HepG2 (cell line): ENCODE measurements at regions not wholly inside any gene's neighbourhood (a gene's known extent, or its start where the extent isn't known, plus 50 kb on each side); places are given as distances from the start of the nearest gene placed in this dataset.

Experiments
- ATAC-seq: fragments of 200-7000 bp; cut with Tn5 transposase; 3 replicates; pipeline ENCODE4 v1.9.1; 2020; ENCODE audit warnings: mild to moderate bottlenecking, moderate library complexity
- BruUV-seq: library from RNA; stranded (reverse); fragments of 400-500 nt; replicated peaks from 2 replicates; lab custom pipeline; 2021; lab: Mats Ljungman, UMichigan
- CTCF ChIA-PET: fragments of 300-600 bp; formaldehyde crosslinking; extraction: SDS; loops from one replicate; lab custom pipeline; 2021; ENCODE audit warnings: low total read pairs, inconsistent platforms, low intra/inter-chr PET ratio; lab: Yijun Ruan, JAX
- POLR2A ChIA-PET: fragments of 350-600 bp; sonication (Branson Sonifier 250); formaldehyde crosslinking; loops from one replicate; lab custom pipeline; 2020; ENCODE audit warnings: antibody characterized with exemption, inconsistent platforms; lab: Yijun Ruan, JAX
- DNase-seq: peaks from one replicate; pipeline ENCODE4 v3.0.0-alpha.2; 2015; ENCODE audit warnings: low spot score
- FAIRE-seq: peaks from 3 replicates; lab custom pipeline; 2011; peaks lifted over from hg19 to GRCh38; lab: Jason Lieb, UNC
- H2AFZ ChIP-seq: one replicate; pipeline ENCODE4 v1.6.1; 2011; ENCODE audit warnings: low read length, inconsistent platforms
- H3K27ac ChIP-seq: fragments of 300-600 bp; 3 replicates; pipeline ENCODE4 v1.8.0; 2011; ENCODE audit warnings: mixed run types, mild to moderate bottlenecking, mixed read lengths, low read length, inconsistent platforms; ENCODE audit not compliant: insufficient read depth; ENCODE audit errors: extremely low read length
- H3K27me3 ChIP-seq, 2 experiments: fragments of 200-600 bp in 1 of 2; 2 replicates in 1 of 2; 3 replicates in 1 of 2; pipeline versions ENCODE4 v1.6.0 to v1.8.0; 2011; ENCODE audit warnings: low read length in 2 of 2, mild to moderate bottlenecking in 2 of 2, moderate library complexity in 2 of 2, inconsistent platforms in 1 of 2; ENCODE audit not compliant: insufficient read depth in 2 of 2, control insufficient read depth in 1 of 2
- H3K36me3 ChIP-seq, 2 experiments: fragments of 200-600 bp in 1 of 2; replicated peaks in 1 of 2; 2 replicates in 1 of 2; 3 replicates in 1 of 2; pipeline versions ENCODE4 v1.5.1 to v1.8.0; 2011; ENCODE audit warnings: low read length in 2 of 2, inconsistent platforms in 1 of 2; ENCODE audit not compliant: insufficient read depth in 2 of 2, control insufficient read depth in 1 of 2
- H3K4me1 ChIP-seq: 2 replicates; pipeline ENCODE4 v1.5.1; 2012; ENCODE audit warnings: low read length, inconsistent platforms; ENCODE audit not compliant: insufficient read depth
- H3K4me2 ChIP-seq: 2 replicates; pipeline ENCODE4 v1.6.0; 2011; ENCODE audit warnings: low read depth, low read length, inconsistent platforms
- H3K4me3 ChIP-seq, 3 experiments: fragments of 200-600 bp in 1 of 3; sonication (generic), shearing (Covaris generic) in 1 of 3; replicated peaks in 1 of 3; 2 replicates each; pipeline ENCODE4 v1.5.1; 2011 to 2016; ENCODE audit warnings: low read length in 3 of 3, inconsistent platforms in 2 of 3, low read depth in 2 of 3, mild to moderate bottlenecking in 2 of 3, control low read depth in 1 of 3, mixed read lengths in 1 of 3; ENCODE audit not compliant: insufficient read depth in 1 of 3
- H3K79me2 ChIP-seq: one replicate; pipeline ENCODE4 v1.6.1; 2011; ENCODE audit warnings: low read length, inconsistent platforms; ENCODE audit not compliant: insufficient read depth
- H3K9ac ChIP-seq: 2 replicates; pipeline ENCODE4 v1.6.0; 2011; ENCODE audit warnings: mild to moderate bottlenecking, low read depth, low read length, inconsistent platforms; ENCODE audit not compliant: insufficient read depth
- H3K9me3 ChIP-seq: 2 replicates; pipeline ENCODE4 v1.5.1; 2012; ENCODE audit warnings: mild to moderate bottlenecking, low read length
- H4K20me1 ChIP-seq: 2 replicates; pipeline ENCODE4 v1.6.0; 2011; ENCODE audit warnings: inconsistent platforms, mild to moderate bottlenecking, low read length, moderate library complexity; ENCODE audit not compliant: insufficient read depth
- HIVEP1 ChIP-seq: sonication (generic); formaldehyde crosslinking; IDR thresholded peaks from 2 replicates; pipeline ENCODE4 v1.4.0; 2020; ENCODE audit warnings: mild to moderate bottlenecking, missing genetic modification reagents
- IRF2 ChIP-seq: IDR thresholded peaks from 2 replicates; pipeline ENCODE4 v1.6.1; 2018; ENCODE audit warnings: missing genetic modification reagents, missing compliant biosample characterization
- KLF11 ChIP-seq: IDR thresholded peaks from 2 replicates; pipeline ENCODE4 v1.6.1; 2016; ENCODE audit warnings: missing compliant biosample characterization
- KLF9 ChIP-seq: IDR thresholded peaks from 2 replicates; pipeline ENCODE4 v1.6.1; 2016; ENCODE audit warnings: low read depth
- NFE2 ChIP-seq: sonication (generic); formaldehyde crosslinking; IDR thresholded peaks from 2 replicates; pipeline ENCODE4 v1.4.0; 2020; ENCODE audit warnings: missing genetic modification reagents
- TOE1 ChIP-seq: sonication (generic); formaldehyde crosslinking; IDR thresholded peaks from 2 replicates; pipeline ENCODE4 v1.4.0; 2020; ENCODE audit warnings: mild to moderate bottlenecking, missing genetic modification reagents
- ZBTB8A ChIP-seq: sonication (generic); formaldehyde crosslinking; IDR thresholded peaks from 2 replicates; pipeline ENCODE4 v1.4.0; 2020; ENCODE audit warnings: mild to moderate bottlenecking, low read depth, missing genetic modification reagents, borderline replicate concordance
- ZNF468 ChIP-seq: sonication (generic); formaldehyde crosslinking; IDR thresholded peaks from 2 replicates; pipeline ENCODE4 v1.8.0; 2022; ENCODE audit warnings: mild to moderate bottlenecking, moderate library complexity, missing genetic modification reagents
- ZNF773 ChIP-seq: sonication (generic); formaldehyde crosslinking; IDR thresholded peaks from 2 replicates; pipeline ENCODE4 v1.4.0; 2020; ENCODE audit warnings: missing genetic modification reagents, borderline replicate concordance
- ZUFSP ChIP-seq: sonication (generic); formaldehyde crosslinking; IDR thresholded peaks from 2 replicates; pipeline ENCODE4 v1.9.0; 2021; ENCODE audit warnings: missing genetic modification reagents, mild to moderate bottlenecking, borderline replicate concordance
- WGBS: methylation state at CpG from one replicate; pipeline ENCODE4 v1.1.6; 2017; ENCODE audit warnings: low lambda C conversion rate; 5-methylcytosine and 5-hydroxymethylcytosine counted together
- in situ Hi-C: cut with HindIII; loops from 2 replicates; pipeline ENCODE4 v1.10.0; 2017; ENCODE audit warnings: low pct_unique_long_range_greater_than_20kb; ENCODE audit not compliant: extremely low pct_ligation_motif_present
- intact Hi-C: fragments of 100-400 bp; cut with micrococcal nuclease; formaldehyde crosslinking; loops from one replicate; pipeline ENCODE4 v1.10.0; 2022; ENCODE audit not compliant: unreplicated experiment

GRCh38 chr2:198767694-198768093, 690.0 kb downstream of the SATB2 start:
- POLR2A ChIA-PET, result no interaction called here
- WGBS, result 5% methylated on average over 5 of the region's 5 CpGs

GRCh38 chr2:198763793-198764192, 693.9 kb downstream of the SATB2 start:
- DNase-seq (no peak), FAIRE-seq (no peak), ATAC-seq (no peak)
- Histone ChIP-seq H4K20me1 (no peaks in the 10 kb centered on the region), H3K27ac (no peak overlapping the region), H2AFZ (no peak overlapping the region), H3K4me1 (no peaks in the 10 kb centered on the region), H3K4me2 (no peak overlapping the region), H3K79me2 (no peaks in the 10 kb centered on the region), H3K9me3 (no peaks in the 10 kb centered on the region), H3K9ac (no peak overlapping the region), H3K4me3 (no peak overlapping the region), H3K27me3 (no peaks in the 10 kb centered on the region), H3K36me3 (no peaks in the 10 kb centered on the region)
- POLR2A ChIA-PET, result no interaction called here
- CTCF ChIA-PET, result no interaction called here
- in situ Hi-C loops, result no loop called here
- intact Hi-C loops, result no loop called here
- BruUV-seq, result no TSS peak
- TF ChIP-seq KLF9 (CRISPR knock-in tag), result no peak
- no peak for TF ChIP-seq KLF11 (CRISPR knock-in tag)
- no peak for TF ChIP-seq ZNF468 (CRISPR knock-in tag)
- TF ChIP-seq ZUFSP (CRISPR knock-in tag), result no peak
- TF ChIP-seq ZBTB8A (CRISPR knock-in tag), result no peak
- WGBS, result 2% methylated on average over 1 of the region's 1 CpG

More at GRCh38 chr2:198767694-198768093, 690.0 kb downstream of the SATB2 start:
- H3K9ac ChIP-seq, result no peak overlapping the region
- TF ChIP-seq IRF2 (CRISPR knock-in tag), result no peak
- no peak for TF ChIP-seq TOE1 (CRISPR knock-in tag)
- TF ChIP-seq NFE2 (CRISPR knock-in tag), result no peak
- TF ChIP-seq HIVEP1 (CRISPR knock-in tag), result no peak
- TF ChIP-seq ZNF773 (CRISPR knock-in tag), result no peak
- TF ChIP-seq, all 625 proteins: peak for 0
- Histone ChIP-seq H3K36me3 (no peaks in the 10 kb centered on the region), H4K20me1 (no peaks in the 10 kb centered on the region), H3K27me3 (no peaks in the 10 kb centered on the region), H3K4me1 (no peaks in the 10 kb centered on the region), H3K9me3 (no peaks in the 10 kb centered on the region), H2AFZ (no peak overlapping the region), H3K4me2 (no peak overlapping the region), H3K4me3 (no peak overlapping the region), H3K27ac (no peak overlapping the region), H3K79me2 (no peaks in the 10 kb centered on the region)
- FAIRE-seq (no peak), DNase-seq (no peak), ATAC-seq (no peak)
- BruUV-seq, result no TSS peak
- CTCF ChIA-PET, result no interaction called here
- in situ Hi-C loops (no loop called here), intact Hi-C loops (no loop called here)
